Heart right ventricle (tissue), 16 donors: ENCODE measurements at regions not wholly inside any gene's neighbourhood (a gene's known extent, or its start where the extent isn't known, plus 50 kb on each side); places are given as distances from the start of the nearest gene placed in this dataset.

ENCODE experiments used
- ATAC-seq, 8 donors: fragments of 200-7000 bp; cut with Tn5 transposase; one replicate each; pipeline ENCODE4 v1.9.1; 2020; ENCODE audit warnings: mild to moderate bottlenecking in 8 of 8, moderate library complexity in 8 of 8, moderate number of reproducible peaks in 1 of 8
- DNase-seq, 2 donors: peaks; one replicate each; pipeline ENCODE4 v3.0.0-alpha.2; 2020
- H3K27ac ChIP-seq, 10 donors: fragments of 200-600 bp; sonication (generic) in 2 of 10; one replicate each; pipeline versions ENCODE4 v1.5.0 to v1.8.0; 2020 to 2022; ENCODE audit warnings: mild to moderate bottlenecking in 3 of 10
- H3K27me3 ChIP-seq, 7 donors: fragments of 200-600 bp; one replicate each; pipeline ENCODE4 v1.8.0; 2021 to 2022; ENCODE audit warnings: mild to moderate bottlenecking in 2 of 7
- H3K36me3 ChIP-seq, 9 donors: fragments of 200-600 bp; sonication (generic) in 1 of 9; one replicate each; pipeline versions ENCODE4 v1.5.0 to v1.8.0; 2020 to 2022; ENCODE audit warnings: mild to moderate bottlenecking in 2 of 9
- H3K4me1 ChIP-seq, 9 donors: fragments of 200-600 bp; sonication (generic) in 1 of 9; one replicate each; pipeline versions ENCODE4 v1.5.0 to v1.8.0; 2020 to 2022; ENCODE audit warnings: mild to moderate bottlenecking in 4 of 9
- H3K4me3 ChIP-seq, 10 donors: fragments of 200-600 bp; sonication (generic) in 2 of 10; one replicate each; pipeline versions ENCODE4 v1.5.0 to v1.8.0; 2020 to 2022; ENCODE audit warnings: mild to moderate bottlenecking in 7 of 10, moderate library complexity in 2 of 10
- H3K9me3 ChIP-seq, 11 donors: fragments of 200-600 bp in 10 of 11; sonication (generic) in 2 of 11; one replicate each; pipeline versions ENCODE4 v1.5.0 to v1.8.0; 2013 to 2022; ENCODE audit warnings: mild to moderate bottlenecking in 2 of 11, control low read depth in 1 of 11, moderate library complexity in 1 of 11
- WGBS, 2 donors: extraction: QIAGEN DNeasy Blood & Tissue Kit; methylation state at CpG; one replicate each; pipeline ENCODE4 v1.1.7; 2013; ENCODE audit warnings: inconsistent platforms in 1 of 2; 5-methylcytosine and 5-hydroxymethylcytosine counted together
- intact Hi-C, 10 donors: fragments of 100-400 bp; cut with DNase I; formaldehyde crosslinking; loops; one replicate each; pipeline versions ENCODE4 v1.11.1 to v1.14.2; 2022
- TF ChIP-seq, protein P1 (sequence below), 9 donors: fragments of 200-600 bp; sonication (generic) in 2 of 9; IDR thresholded peaks; one replicate each; pipeline versions ENCODE4 v1.5.0 to v1.8.0; 2021 to 2022; ENCODE audit warnings: antibody characterized with exemption in 9 of 9, mild to moderate bottlenecking in 5 of 9, moderate library complexity in 1 of 9
- donor health status: Arrhythmogenic right ventricular cardiomyopathy.
- donor health status: ischemic (EF 13 %, LVEDD 7.1; RV severe dilation, severe dysfunction).
- donor health status: healthy with polysubstance abuse.
- donor health status: DM: no; HTN: yes; CAD: no.
- donor health status: DM: no; HTN: no; CAD: no.
- donor health status: ischemic (EF 25% LVEDD 6.9; RV normal size, moderate dysfunction).
- donor health status: ischemic (EF 25% LVEDD 5.7; RV mildly dilated, moderate dysfunction).
- donor health status: healthy.
- donor health status: DM: yes; HTN: yes; CAD: no.
- donor health status: Ischemic cardiomyopathy.
- donor health status: ischemic (EF 35%, LVEDD 5.7; RV mildly dilated, moderate dysfunction).
- donor health status: nonischemic (EF 11% LVEDD 7.7; RV severe dilation, severe dysfunction).
- donor health status: DM: yes; HTN: yes; CAD: no.
- donor health status: PGD.
- donor health status: ischemic (EF 29% LVEDD 5.4; RV normal size, mild dysfunction).
- donor health status: nonischemic (EF 23%, LVEDD 6.1; RV moderate dilation, normal function).

DNA sequence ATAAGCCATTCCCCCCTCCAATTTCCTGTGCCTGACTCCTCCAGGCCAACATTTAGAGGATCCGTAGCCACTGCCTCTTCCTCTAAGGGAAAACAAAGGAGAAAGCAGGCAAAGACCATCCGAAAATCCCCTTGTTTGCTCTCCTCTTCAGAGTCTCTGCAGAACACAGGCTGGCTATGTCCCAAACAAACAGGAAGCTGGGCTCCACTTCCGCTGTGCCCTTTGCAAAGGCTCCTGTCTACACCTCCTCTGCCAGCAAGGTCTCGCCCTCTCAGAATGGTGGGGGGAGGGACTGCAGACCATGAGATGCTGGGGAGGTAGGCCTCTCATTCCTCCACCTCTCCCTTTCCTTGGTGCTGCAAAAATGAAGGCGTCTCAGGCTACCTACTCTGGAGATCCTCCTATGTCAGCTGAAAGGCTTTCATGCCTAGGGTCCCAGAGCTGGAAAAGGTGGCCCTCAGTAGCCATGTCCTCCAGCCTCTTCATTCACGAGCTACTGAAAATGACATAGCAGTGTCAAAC lies 596.2 kb downstream of the BUD13 start:
- intact Hi-C loops = loop anchor here in 1 of 10 donors (10.0 kb wide), 1 partner anchor 162 kb away; no protein-coding TSS in a partner anchor
- TF ChIP-seq, protein P1, sequence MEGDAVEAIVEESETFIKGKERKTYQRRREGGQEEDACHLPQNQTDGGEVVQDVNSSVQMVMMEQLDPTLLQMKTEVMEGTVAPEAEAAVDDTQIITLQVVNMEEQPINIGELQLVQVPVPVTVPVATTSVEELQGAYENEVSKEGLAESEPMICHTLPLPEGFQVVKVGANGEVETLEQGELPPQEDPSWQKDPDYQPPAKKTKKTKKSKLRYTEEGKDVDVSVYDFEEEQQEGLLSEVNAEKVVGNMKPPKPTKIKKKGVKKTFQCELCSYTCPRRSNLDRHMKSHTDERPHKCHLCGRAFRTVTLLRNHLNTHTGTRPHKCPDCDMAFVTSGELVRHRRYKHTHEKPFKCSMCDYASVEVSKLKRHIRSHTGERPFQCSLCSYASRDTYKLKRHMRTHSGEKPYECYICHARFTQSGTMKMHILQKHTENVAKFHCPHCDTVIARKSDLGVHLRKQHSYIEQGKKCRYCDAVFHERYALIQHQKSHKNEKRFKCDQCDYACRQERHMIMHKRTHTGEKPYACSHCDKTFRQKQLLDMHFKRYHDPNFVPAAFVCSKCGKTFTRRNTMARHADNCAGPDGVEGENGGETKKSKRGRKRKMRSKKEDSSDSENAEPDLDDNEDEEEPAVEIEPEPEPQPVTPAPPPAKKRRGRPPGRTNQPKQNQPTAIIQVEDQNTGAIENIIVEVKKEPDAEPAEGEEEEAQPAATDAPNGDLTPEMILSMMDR (IDR thresholded peaks at IDR 0.05) = no peak
- Histone ChIP-seq H3K36me3 (no peaks in the 10 kb centered on the region), H3K4me1 (peaks cover 0 to 26% (median 6%) of the 10 kb centered on the region in 9 donors), H3K27me3 (peaks cover 0 to 13% (median 3%) of the 10 kb centered on the region in 7 donors), H3K27ac (no peak overlapping the region), H3K9me3 (no peaks in the 10 kb centered on the region), H3K4me3 (no peak overlapping the region)
- ATAC-seq (no peak), DNase-seq (no peak)
- 62 to 74% methylated on average over 6 of the region's 6 CpGs for WGBS, 2 donors

DNA sequence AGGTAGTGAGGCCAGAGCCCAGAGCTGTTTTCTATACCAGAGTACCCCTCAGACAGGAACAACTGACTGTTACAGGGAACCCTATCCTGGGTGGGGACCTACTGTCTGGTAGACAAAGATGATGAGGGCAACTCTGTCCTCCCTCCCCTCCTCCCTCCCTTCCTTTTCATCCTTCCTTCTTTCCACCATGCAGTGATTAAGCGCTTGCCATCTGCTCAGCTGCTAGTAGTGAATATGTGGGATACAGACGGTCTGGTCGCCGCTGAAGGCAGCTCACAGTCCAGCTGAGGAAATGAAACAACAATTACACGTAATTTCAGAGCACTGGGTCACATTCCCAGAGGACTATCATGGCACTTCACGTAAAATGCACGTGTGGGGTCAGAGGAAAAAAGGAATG lies 597.1 kb downstream of the BUD13 start:
- DNase-seq (no peak), ATAC-seq (no peak)
- Histone ChIP-seq H3K27me3 (peaks cover 0 to 13% (median 3%) of the 10 kb centered on the region in 7 donors), H3K4me1 (peaks cover 0 to 18% (median 4%) of the 10 kb centered on the region in 9 donors), H3K27ac (no peak overlapping the region), H3K4me3 (no peak overlapping the region), H3K9me3 (no peaks in the 10 kb centered on the region), H3K36me3 (no peaks in the 10 kb centered on the region)
- TF ChIP-seq, protein P1 (IDR thresholded peaks at IDR 0.05) = no peak
- WGBS, 2 donors = 61 to 67% methylated on average over 7 of the region's 7 CpGs
- intact Hi-C loops = loop anchor here in 1 of 10 donors (10.0 kb wide), 1 partner anchor 161 kb away; no protein-coding TSS in a partner anchor

DNA sequence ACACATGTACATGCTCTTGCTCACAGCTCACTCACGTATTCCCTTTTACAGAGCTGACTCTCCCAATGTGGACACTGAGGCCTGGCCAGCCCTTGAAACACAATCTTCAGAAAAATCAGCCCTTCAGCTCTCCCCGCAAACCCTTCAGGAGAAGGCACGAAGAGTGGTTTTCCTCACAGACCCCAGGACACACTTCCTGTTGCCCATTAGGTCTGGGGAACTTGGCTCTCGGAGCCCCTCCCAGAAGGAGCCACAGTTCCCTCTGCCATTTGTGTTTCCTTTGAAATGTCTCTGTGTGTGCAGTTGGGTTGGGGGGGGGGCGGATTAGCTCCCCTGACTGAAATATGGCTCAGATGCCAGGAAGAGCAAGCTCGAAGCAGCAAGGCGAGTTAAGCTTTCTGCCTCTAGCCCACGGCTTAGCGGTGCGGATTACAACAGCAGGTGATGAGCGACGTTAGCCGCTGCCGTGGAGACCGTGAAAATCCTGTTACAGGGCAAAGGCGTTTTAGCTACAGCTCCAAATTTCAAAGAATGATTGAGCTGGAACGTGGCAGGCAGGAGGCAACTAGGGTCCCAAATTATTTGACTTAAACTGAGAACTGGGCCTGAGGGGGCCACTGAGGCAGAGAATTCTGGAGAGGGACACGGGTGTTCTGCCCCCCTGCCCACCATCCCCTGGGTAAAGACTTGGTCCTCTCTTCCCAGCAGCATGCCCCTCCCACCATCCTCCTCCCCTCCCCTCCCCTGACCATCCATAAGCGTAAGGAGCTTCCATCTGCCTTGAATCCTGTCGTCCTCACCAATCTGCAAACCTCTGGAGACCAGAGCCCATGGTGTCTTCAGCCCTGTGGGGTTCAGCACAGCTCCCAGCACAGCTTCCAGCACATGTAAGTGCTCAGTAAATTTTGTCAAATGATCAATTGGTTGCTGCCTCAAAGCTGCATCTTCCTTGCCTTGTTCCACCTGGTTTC lies 598.6 kb downstream of the BUD13 start:
- peaks cover 0 to 12% (median 3%) of the 10 kb centered on the region in 9 donors for H3K4me1 ChIP-seq
- no peak overlapping the region for H3K4me3 ChIP-seq
- ATAC-seq (no peak), DNase-seq (peak in 1 of 2 donors; percentile 1)
- H3K9me3 ChIP-seq = no peaks in the 10 kb centered on the region
- intact Hi-C loops = loop anchor here in 1 of 10 donors (10.0 kb wide), 1 partner anchor 159 kb away; no protein-coding TSS in a partner anchor
- H3K27me3 ChIP-seq = peaks cover 0 to 13% (median 5%) of the 10 kb centered on the region in 7 donors
- TF ChIP-seq, protein P1 (IDR thresholded peaks at IDR 0.05) = no peak
- WGBS, 2 donors = 60 to 70% methylated on average over 20 of the region's 20 CpGs
- no peaks in the 10 kb centered on the region for H3K36me3 ChIP-seq
- H3K27ac ChIP-seq = no peak overlapping the region

DNA sequence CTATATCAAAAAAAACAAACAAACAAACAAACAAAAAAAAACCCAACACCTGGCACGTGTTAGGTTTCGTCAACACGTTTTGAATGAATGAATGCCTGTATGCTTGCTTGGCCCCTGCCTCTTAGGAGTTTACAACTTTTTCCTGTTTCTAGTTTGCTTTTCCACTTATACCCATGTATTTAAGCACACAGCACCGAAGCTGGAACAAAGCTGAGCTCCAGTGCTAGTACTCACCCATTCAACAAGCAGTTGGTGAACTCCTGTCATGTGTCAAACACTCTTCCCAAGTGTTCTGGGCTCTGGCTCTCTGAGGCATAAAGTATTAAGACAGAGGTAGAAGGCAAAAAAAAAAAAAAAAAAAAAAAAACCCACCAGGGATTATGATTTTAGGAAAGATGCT lies 599.3 kb downstream of the BUD13 start:
- Histone ChIP-seq H3K27me3 (peaks cover 0 to 13% (median 5%) of the 10 kb centered on the region in 7 donors), H3K4me3 (no peak overlapping the region), H3K27ac (no peak overlapping the region), H3K36me3 (no peaks in the 10 kb centered on the region), H3K9me3 (no peaks in the 10 kb centered on the region), H3K4me1 (peaks cover 0 to 12% (median 3%) of the 10 kb centered on the region in 9 donors)
- ATAC-seq = no peak
- WGBS, 2 donors = 88 to 92% methylated on average over 4 of the region's 4 CpGs
- TF ChIP-seq, protein P1 (IDR thresholded peaks at IDR 0.05) = no peak
- no peak for DNase-seq
- intact Hi-C loops = loop anchor here in 1 of 10 donors (10.0 kb wide), 1 partner anchor 159 kb away; no protein-coding TSS in a partner anchor
